Central memory CD4-positive, alpha-beta T cell (primary cell): ENCODE measurements at regions not wholly inside any gene's neighbourhood (a gene's known extent, or its start where the extent isn't known, plus 50 kb on each side); places are given as distances from the start of the nearest gene placed in this dataset.

Source experiments
- DNase-seq: peaks from one replicate; pipeline ENCODE4 v3.0.0; 2022

DNA sequence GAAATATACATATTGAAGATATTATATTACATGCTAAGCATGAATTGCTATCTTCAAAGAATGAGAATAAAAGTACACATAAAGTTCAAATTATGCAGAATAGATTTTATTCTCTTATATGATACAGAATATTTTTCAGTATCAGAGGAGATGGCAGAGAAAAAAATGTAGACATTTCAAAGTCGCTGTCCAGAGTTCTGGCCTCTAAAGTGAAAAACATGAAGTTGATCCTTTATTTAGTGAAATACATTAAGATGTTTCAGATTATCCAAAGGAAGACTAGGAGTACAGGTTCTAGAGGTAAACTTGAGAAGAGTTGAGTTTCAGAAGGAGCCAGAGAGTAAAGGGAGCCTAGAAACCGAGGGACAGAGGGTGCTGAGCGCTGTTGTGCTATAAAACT lies 303.6 kb downstream of the UTP18 start:
- no peak for DNase-seq

DNA sequence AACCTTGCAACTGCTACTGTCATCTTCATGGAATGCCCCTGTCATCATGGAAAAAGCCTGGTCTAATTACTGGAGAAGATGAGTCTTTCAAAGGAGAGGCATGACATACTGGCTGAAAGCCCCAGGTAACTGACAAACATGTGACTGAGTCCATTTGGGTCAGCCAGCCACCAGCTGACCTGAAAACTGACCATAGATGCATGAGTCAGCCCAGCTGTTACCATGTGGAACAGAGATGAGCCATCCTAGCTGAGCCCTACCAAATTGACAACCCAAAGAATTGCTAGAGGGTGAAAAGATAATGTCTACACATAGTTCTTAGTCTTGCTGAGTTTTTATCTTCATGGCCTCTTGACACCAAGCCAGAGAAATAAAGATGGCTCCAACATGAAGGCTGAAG lies 311.8 kb downstream of the UTP18 start:
- DNase-seq: no peak
